GM12878 (cell line): ENCODE measurements at regions not wholly inside any gene's neighbourhood (a gene's known extent, or its start where the extent isn't known, plus 50 kb on each side); places are given as distances from the start of the nearest gene placed in this dataset.

Source experiments
- ATAC-seq: fragments of 200-7000 bp; cut with Tn5 transposase; 3 replicates; pipeline ENCODE4 v1.9.1; 2020; ENCODE audit warnings: mild to moderate bottlenecking, moderate library complexity
- BruUV-seq: library from RNA; stranded (reverse); fragments of 400-500 nt; replicated peaks from 2 replicates; lab custom pipeline; 2021; lab: Mats Ljungman, UMichigan
- CTCF ChIA-PET: fragments of 300-600 bp; sonication (Branson Sonifier 250); formaldehyde crosslinking; extraction: SDS; loops from one replicate; lab custom pipeline; 2021; ENCODE audit warnings: inconsistent platforms; lab: Yijun Ruan, JAX
- POLR2A ChIA-PET: fragments of 350-600 bp; formaldehyde crosslinking; extraction: SDS; loops from one replicate; lab custom pipeline; 2021; ENCODE audit warnings: inconsistent platforms; lab: Charles Lee
- RAD21 ChIA-PET: fragments of 300-600 bp; sonication (Branson Sonifier 250); formaldehyde crosslinking; loops from one replicate; lab custom pipeline; 2023; ENCODE audit warnings: antibody characterized with exemption; ENCODE audit not compliant: unreplicated experiment; lab: Charles Lee
- SMC1A ChIA-PET: fragments of 300-600 bp; sonication (Branson Sonifier 250); formaldehyde crosslinking; loops from one replicate; lab custom pipeline; 2023; ENCODE audit not compliant: unreplicated experiment, uncharacterized antibody; lab: Charles Lee
- DNase-seq: peaks from one replicate; pipeline ENCODE4 v3.0.0-alpha.2; 2011; ENCODE audit warnings: low read depth, low spot score
- FAIRE-seq: peaks from 3 replicates; lab custom pipeline; 2011; peaks lifted over from hg19 to GRCh38; lab: Jason Lieb, UNC
- H2AFZ ChIP-seq: 2 replicates; pipeline ENCODE4 v1.6.0; 2011; ENCODE audit warnings: low read depth, low read length, control low read depth; ENCODE audit not compliant: control insufficient read depth
- H3K27ac ChIP-seq: 2 replicates; pipeline ENCODE4 v1.5.1; 2011; ENCODE audit warnings: control low read depth; ENCODE audit not compliant: control insufficient read depth, insufficient read depth
- H3K27me3 ChIP-seq, 2 experiments: replicated peaks in 1 of 2; 2 replicates each; pipeline versions ENCODE4 v1.6.0 to v1.6.1; 2011; ENCODE audit warnings: low read length in 1 of 2; ENCODE audit not compliant: control insufficient read depth in 2 of 2, insufficient read depth in 2 of 2
- H3K36me3 ChIP-seq, 2 experiments: 2 replicates each; pipeline ENCODE4 v1.5.1; 2011; ENCODE audit warnings: low read length in 1 of 2; ENCODE audit not compliant: control insufficient read depth in 2 of 2, insufficient read depth in 2 of 2
- H3K4me1 ChIP-seq: 2 replicates; pipeline ENCODE4 v1.6.1; 2011; ENCODE audit warnings: mild to moderate bottlenecking, low read length, moderate library complexity, mixed read lengths; ENCODE audit not compliant: control insufficient read depth, insufficient read depth
- H3K4me2 ChIP-seq: 2 replicates; pipeline ENCODE4 v1.6.0; 2011; ENCODE audit warnings: control low read depth; ENCODE audit not compliant: control insufficient read depth, insufficient read depth
- H3K4me3 ChIP-seq: fragments of 200-600 bp; sonication (generic); 2 replicates; pipeline ENCODE4 v1.5.1; 2016
- H3K79me2 ChIP-seq: 2 replicates; pipeline ENCODE4 v1.6.0; 2011; ENCODE audit warnings: low read length; ENCODE audit not compliant: control insufficient read depth, insufficient read depth
- H3K9ac ChIP-seq: 2 replicates; pipeline ENCODE4 v1.8.0; 2011; ENCODE audit warnings: low read length, control low read depth, mixed read lengths; ENCODE audit not compliant: control insufficient read depth, insufficient read depth
- H3K9me3 ChIP-seq: replicated peaks from 3 replicates; pipeline ENCODE4 v1.5.1; 2011; ENCODE audit warnings: mild to moderate bottlenecking, low read length; ENCODE audit not compliant: control insufficient read depth, insufficient read depth
- H4K20me1 ChIP-seq: 2 replicates; pipeline ENCODE4 v1.6.0; 2011; ENCODE audit not compliant: control insufficient read depth, insufficient read depth
- BACH1 ChIP-seq: fragments of 450-650 bp; IDR thresholded peaks from 2 replicates; pipeline ENCODE4 v1.6.1; 2017; ENCODE audit warnings: mild to moderate bottlenecking, borderline replicate concordance
- BMI1 ChIP-seq: fragments of 450-650 bp; IDR thresholded peaks from 2 replicates; pipeline ENCODE4 v1.6.1; 2016; ENCODE audit warnings: mild to moderate bottlenecking, moderate library complexity, borderline replicate concordance
- CBFB ChIP-seq: IDR thresholded peaks from 2 replicates; pipeline ENCODE4 v1.6.1; 2016; ENCODE audit warnings: antibody characterized with exemption, low read depth
- CEBPZ ChIP-seq: fragments of 150-350 bp; IDR thresholded peaks from 2 replicates; pipeline ENCODE4 v1.6.1; 2016; ENCODE audit warnings: low read depth, low read length
- E2F4 ChIP-seq: IDR thresholded peaks from 2 replicates; pipeline ENCODE4 v1.6.1; 2012; ENCODE audit warnings: low read depth, low read length, improper control_type of control experiment
- FOXM1 ChIP-seq: IDR thresholded peaks from 2 replicates; pipeline ENCODE4 v1.6.1; 2012; ENCODE audit warnings: low read depth, mild to moderate bottlenecking, inconsistent platforms, low read length, moderate library complexity
- GATAD2B ChIP-seq: fragments of 450-650 bp; conservative IDR thresholded peaks from 2 replicates; pipeline ENCODE4 v1.6.1; 2017; ENCODE audit warnings: low read depth, mild to moderate bottlenecking, moderate library complexity
- HDGF ChIP-seq: fragments of 450-650 bp; IDR thresholded peaks from 2 replicates; pipeline ENCODE4 v1.6.1; 2016; ENCODE audit warnings: antibody characterized with exemption
- HSF1 ChIP-seq: fragments of 150-350 bp; IDR thresholded peaks from 2 replicates; pipeline ENCODE4 v1.6.1; 2014; ENCODE audit warnings: mild to moderate bottlenecking, low read depth, low read length
- MEF2A ChIP-seq: IDR thresholded peaks from 2 replicates; pipeline ENCODE4 v1.6.1; 2011; ENCODE audit warnings: low read depth, mild to moderate bottlenecking, low read length, moderate library complexity; ENCODE audit not compliant: insufficient read depth
- MXI1 ChIP-seq: fragments of 150-350 bp; IDR thresholded peaks from 2 replicates; pipeline ENCODE4 v1.6.1; 2011; ENCODE audit warnings: low read depth, mild to moderate bottlenecking, inconsistent platforms, low read length, improper control_type of control experiment
- NKRF ChIP-seq: fragments of 450-650 bp; conservative IDR thresholded peaks from 2 replicates; pipeline ENCODE4 v1.6.1; 2017; ENCODE audit warnings: mild to moderate bottlenecking, moderate library complexity
- NR2C2 ChIP-seq: IDR thresholded peaks from 2 replicates; pipeline ENCODE4 v1.6.1; 2011; ENCODE audit warnings: borderline replicate concordance, low read depth; ENCODE audit not compliant: control insufficient read depth, insufficient read length
- POLR2AphosphoS5 ChIP-seq: IDR thresholded peaks from 2 replicates; pipeline ENCODE4 v1.6.1; 2011; ENCODE audit warnings: mild to moderate bottlenecking, low read length, inconsistent platforms
- SREBF2 ChIP-seq: IDR thresholded peaks from 2 replicates; pipeline ENCODE4 v1.6.1; 2012; ENCODE audit warnings: mild to moderate bottlenecking, low read length
- STAT3 ChIP-seq: IDR thresholded peaks from 2 replicates; pipeline ENCODE4 v1.6.1; 2011; ENCODE audit warnings: low read depth, low read length, improper control_type of control experiment
- WGBS: methylation state at CpG from one replicate; pipeline ENCODE4 v1.1.6; 2016; ENCODE audit warnings: low lambda C conversion rate; ENCODE audit not compliant: insufficient replicate concordance, insufficient coverage; ENCODE audit errors: missing lambda C conversion rate; 5-methylcytosine and 5-hydroxymethylcytosine counted together
- in situ Hi-C: fragments of 300-500 bp; cut with MboI; formaldehyde crosslinking; loops from 9 replicates; pipeline ENCODE4 v1.14.3; 2018; ENCODE audit warnings: mixed read lengths
- intact Hi-C: fragments of 100-400 bp; cut with micrococcal nuclease; formaldehyde crosslinking; loops from one replicate; pipeline ENCODE4 v1.14.2; 2022; ENCODE audit not compliant: unreplicated experiment

DNA sequence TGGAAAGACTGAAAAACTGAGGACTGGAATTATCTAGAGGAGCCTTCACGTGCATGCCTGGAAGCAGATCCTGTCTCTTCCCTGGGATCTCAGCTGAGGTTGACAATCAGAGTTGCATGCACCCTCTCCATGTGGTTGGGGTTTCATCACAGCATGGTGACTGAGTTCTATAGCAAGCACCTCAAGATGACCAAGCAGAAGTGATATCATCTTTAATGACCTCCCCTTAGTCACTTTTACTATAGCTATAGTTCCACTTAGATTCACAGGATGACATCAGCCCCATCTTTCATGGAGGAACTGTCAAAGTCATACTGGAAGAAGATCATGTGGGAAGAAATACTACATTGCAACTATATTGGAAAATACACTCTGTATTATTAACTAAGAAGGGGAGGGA, 105.8 kb upstream of the ATXN7L3B start:
- POLR2A ChIA-PET = no interaction called here
- Histone ChIP-seq H3K36me3 (no peaks in the 10 kb centered on the region), H3K27me3 (no peaks in the 10 kb centered on the region), H3K27ac (no peak overlapping the region), H3K9ac (no peak overlapping the region), H3K4me2 (no peak overlapping the region), H2AFZ (no peak overlapping the region), H3K79me2 (no peaks in the 10 kb centered on the region), H3K4me1 (no peaks in the 10 kb centered on the region), H4K20me1 (no peaks in the 10 kb centered on the region), H3K4me3 (no peak overlapping the region), H3K9me3 (no peaks in the 10 kb centered on the region)
- TF ChIP-seq CEBPZ (no peak), HSF1 (no peak), MEF2A (no peak), SREBF2 (no peak), BMI1 (no peak), STAT3 (no peak), BACH1 (no peak), FOXM1 (no peak), POLR2AphosphoS5 (no peak), NKRF (no peak), GATAD2B (no peak), E2F4 (no peak), CBFB (no peak), MXI1 (no peak), NR2C2 (no peak), HDGF (no peak)
- SMC1A ChIA-PET = no interaction called here
- in situ Hi-C loops (no loop called here), intact Hi-C loops (no loop called here)
- RAD21 ChIA-PET = no interaction called here
- 0% methylated on average over 1 of the region's 1 CpG for WGBS
- CTCF ChIA-PET = interaction anchor here (1.0 kb wide), 2 partner anchors 11 to 16 kb away, joined by 3 read pairs; no protein-coding TSS in a partner anchor
- DNase-seq (no peak), FAIRE-seq (no peak), ATAC-seq (no peak)
- BruUV-seq = no TSS peak
